ENCODE measurements at regions not wholly inside any gene's neighbourhood (a gene's known extent, or its start where the extent isn't known, plus 50 kb on each side); places are given as distances from the start of the nearest gene placed in this dataset.
"Not testable (repeated sequence)": the region's sequence is repeated elsewhere in the genome, so short reads cannot be mapped to it uniquely, and the experiment has no call there.

DNA sequence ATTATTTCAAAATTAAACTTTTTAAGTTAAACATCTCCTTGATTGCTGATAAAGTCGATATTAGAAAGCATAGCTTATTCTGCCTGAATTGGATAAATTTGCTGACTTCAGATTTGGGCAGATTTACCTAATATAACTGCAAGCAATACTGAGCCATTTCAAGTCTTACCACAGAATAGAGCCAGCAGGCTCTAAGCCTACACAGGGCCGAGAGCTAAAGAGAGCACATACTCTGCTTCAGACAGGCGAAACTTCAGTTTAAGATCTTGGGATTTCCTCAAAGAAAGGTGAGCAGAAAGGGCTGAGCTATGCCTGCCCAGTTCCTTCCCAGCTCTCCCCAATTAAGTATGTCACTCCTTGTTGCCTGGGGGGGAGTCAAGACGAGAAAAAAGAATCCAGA is 240.6 kb upstream of the NOCT start:
- 78 to 80% methylated on average over 1 to 4 of the region's 4 CpGs for WGBS, 2 experiments (ENCODE audit: insufficient coverage in 2 of 2)
- H3K4me1 ChIP-seq (ENCODE audit: control insufficient read depth, insufficient read depth, low read length, poor library complexity, severe bottlenecking): no peaks in the 10 kb centered on the region
- H3K36me3 ChIP-seq (ENCODE audit: control insufficient read depth, insufficient read depth, low read length): no peaks in the 10 kb centered on the region
- no peak overlapping the region for H3K27ac ChIP-seq (ENCODE audit: low read depth, low read length, severe bottlenecking)
- H3K9me3 ChIP-seq (ENCODE audit: control insufficient read depth, low read length): no peaks in the 10 kb centered on the region
- no peak overlapping the region for H3K4me3 ChIP-seq (ENCODE audit: extremely low read depth, insufficient read depth, low read length, poor library complexity, severe bottlenecking)

DNA sequence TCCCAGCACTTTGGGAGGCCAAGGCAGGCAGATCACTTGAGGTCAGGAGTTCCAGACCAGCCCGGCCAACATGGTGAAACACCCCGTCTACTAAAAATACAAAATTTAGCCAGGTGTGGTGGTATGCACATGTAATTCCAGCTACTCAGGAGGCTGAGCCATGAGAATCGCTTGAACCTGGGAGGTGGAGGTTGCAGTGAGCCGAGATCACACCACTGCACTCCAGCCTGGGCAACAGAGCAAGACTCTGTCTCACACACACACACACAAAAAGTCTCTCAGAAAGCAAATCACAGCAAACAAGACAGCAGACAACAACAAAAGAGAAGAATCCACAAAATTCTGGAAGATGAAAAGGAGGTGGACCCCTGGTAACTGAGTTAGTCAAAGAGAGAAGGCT is 241.5 kb upstream of the NOCT start:
- not testable (repeated sequence) for H3K4me3 ChIP-seq (ENCODE audit: extremely low read depth, insufficient read depth, low read length, poor library complexity, severe bottlenecking); H3K9me3 ChIP-seq (ENCODE audit: control insufficient read depth, low read length); H3K4me1 ChIP-seq (ENCODE audit: control insufficient read depth, insufficient read depth, low read length, poor library complexity, severe bottlenecking); H3K36me3 ChIP-seq (ENCODE audit: control insufficient read depth, insufficient read depth, low read length); H3K27ac ChIP-seq (ENCODE audit: low read depth, low read length, severe bottlenecking)
- WGBS, 2 experiments (ENCODE audit: insufficient coverage in 2 of 2): 94% methylated on average over 3 of the region's 4 CpGs; no CpG with 5 or more reads in 1 of the 2 experiments

DNA sequence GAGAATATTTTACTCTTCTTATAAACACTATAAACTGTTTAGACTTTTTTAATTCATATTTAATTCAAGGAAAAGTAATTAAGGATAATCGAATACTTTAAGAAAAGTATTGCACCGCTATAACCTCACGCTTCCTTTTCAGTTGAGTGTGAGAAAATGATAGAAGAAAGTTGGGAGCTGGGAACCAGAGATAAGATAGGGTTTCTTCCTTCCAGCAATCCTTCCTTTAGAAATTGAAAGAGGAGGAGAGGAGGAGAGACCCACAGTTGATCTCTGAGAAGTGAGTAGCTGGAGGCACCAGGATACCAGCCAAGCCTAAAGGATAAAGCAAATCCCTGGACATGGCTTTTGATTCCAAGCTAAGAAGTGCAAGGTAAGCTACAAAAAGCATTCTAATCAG is 242.3 kb upstream of the NOCT start:
- WGBS, 2 experiments (ENCODE audit: insufficient coverage in 2 of 2): 100% methylated on average over 1 of the region's 3 CpGs
- H3K9me3 ChIP-seq (ENCODE audit: control insufficient read depth, low read length): no peaks in the 10 kb centered on the region
- no peak overlapping the region for H3K4me3 ChIP-seq (ENCODE audit: extremely low read depth, insufficient read depth, low read length, poor library complexity, severe bottlenecking)
- no peaks in the 10 kb centered on the region for H3K36me3 ChIP-seq (ENCODE audit: control insufficient read depth, insufficient read depth, low read length)
- H3K4me1 ChIP-seq (ENCODE audit: control insufficient read depth, insufficient read depth, low read length, poor library complexity, severe bottlenecking): no peaks in the 10 kb centered on the region
- H3K27ac ChIP-seq (ENCODE audit: low read depth, low read length, severe bottlenecking): no peak overlapping the region

DNA sequence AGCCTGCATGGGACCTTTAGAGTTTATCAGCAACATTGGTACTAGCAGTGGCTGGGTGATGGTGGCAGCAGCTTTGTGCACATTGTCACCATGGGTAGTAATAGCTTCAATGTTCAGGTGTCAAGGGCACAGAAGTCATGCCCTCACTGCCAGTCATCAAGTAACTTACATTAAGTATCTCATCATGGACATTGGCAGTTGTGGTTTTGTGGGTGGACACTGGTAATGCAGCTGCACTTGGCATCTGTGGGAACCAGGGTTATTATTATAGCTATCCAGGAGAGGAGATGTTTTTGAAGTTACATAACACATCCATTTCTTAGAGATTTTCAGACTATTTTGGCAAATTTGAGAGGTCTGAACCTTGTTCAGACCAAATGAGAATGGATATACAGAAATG is 243.2 kb upstream of the NOCT start:
- H3K27ac ChIP-seq (ENCODE audit: low read depth, low read length, severe bottlenecking): no peak overlapping the region
- H3K36me3 ChIP-seq (ENCODE audit: control insufficient read depth, insufficient read depth, low read length): no peaks in the 10 kb centered on the region
- no peaks in the 10 kb centered on the region for H3K4me1 ChIP-seq (ENCODE audit: control insufficient read depth, insufficient read depth, low read length, poor library complexity, severe bottlenecking)
- no peaks in the 10 kb centered on the region for H3K9me3 ChIP-seq (ENCODE audit: control insufficient read depth, low read length)
- H3K4me3 ChIP-seq (ENCODE audit: extremely low read depth, insufficient read depth, low read length, poor library complexity, severe bottlenecking): no peak overlapping the region

DNA sequence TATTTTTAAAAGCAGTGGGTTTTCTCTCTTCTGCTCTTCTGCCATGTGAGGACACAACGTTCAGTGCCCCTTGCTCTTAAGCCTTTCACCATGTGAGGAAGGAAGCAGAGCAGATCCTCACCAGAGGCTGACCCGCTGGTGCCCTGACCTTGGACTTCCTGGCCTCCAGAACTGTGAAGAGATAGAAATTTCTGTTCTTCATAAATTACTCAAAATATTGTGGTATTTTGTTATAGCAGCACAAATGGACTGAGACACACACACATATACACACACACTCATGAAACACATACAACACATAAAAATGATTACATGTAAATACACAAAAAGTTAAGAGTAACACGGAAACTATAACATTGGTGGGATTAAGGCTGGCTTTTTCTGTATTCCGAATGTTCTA is 244.8 kb upstream of the NOCT start:
- 80 to 84% methylated on average over 1 to 2 of the region's 4 CpGs for WGBS, 2 experiments (ENCODE audit: insufficient coverage in 2 of 2)

DNA sequence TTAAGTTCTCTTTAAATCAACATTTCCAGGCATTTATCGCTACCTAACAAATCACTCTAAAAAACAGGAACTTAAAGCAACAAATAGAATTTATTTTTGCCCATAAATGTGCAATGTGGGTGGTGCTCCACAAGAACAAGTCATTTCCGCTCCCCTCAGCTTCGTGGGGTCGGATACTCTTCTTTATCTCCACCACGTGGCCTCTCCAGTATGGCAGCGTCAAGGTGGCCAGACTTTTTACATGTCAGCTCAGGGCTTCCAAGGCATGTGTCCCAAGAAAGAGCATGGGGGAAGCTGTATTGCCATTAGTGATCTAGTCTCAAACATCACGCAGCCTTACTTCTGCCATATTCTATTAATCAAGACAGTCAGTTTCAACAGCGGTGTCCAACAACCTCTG is 249.2 kb upstream of the NOCT start:
- H3K9me3 ChIP-seq (ENCODE audit: control insufficient read depth, low read length): no peaks in the 10 kb centered on the region
- H3K4me1 ChIP-seq (ENCODE audit: control insufficient read depth, insufficient read depth, low read length, poor library complexity, severe bottlenecking): no peaks in the 10 kb centered on the region
- H3K36me3 ChIP-seq (ENCODE audit: control insufficient read depth, insufficient read depth, low read length): no peaks in the 10 kb centered on the region
- H3K27ac ChIP-seq (ENCODE audit: low read depth, low read length, severe bottlenecking): no peak overlapping the region
- H3K4me3 ChIP-seq (ENCODE audit: extremely low read depth, insufficient read depth, low read length, poor library complexity, severe bottlenecking): no peak overlapping the region
- 95 to 100% methylated on average over 4 to 6 of the region's 8 CpGs for WGBS, 2 experiments (ENCODE audit: insufficient coverage in 2 of 2)

More for the DNA sequence above, 244.8 kb upstream of the NOCT start:
- H3K9me3 ChIP-seq (ENCODE audit: control insufficient read depth, low read length): no peaks in the 10 kb centered on the region
- H3K4me1 ChIP-seq (ENCODE audit: control insufficient read depth, insufficient read depth, low read length, poor library complexity, severe bottlenecking): no peaks in the 10 kb centered on the region
- H3K4me3 ChIP-seq (ENCODE audit: extremely low read depth, insufficient read depth, low read length, poor library complexity, severe bottlenecking): no peak overlapping the region
- no peak overlapping the region for H3K27ac ChIP-seq (ENCODE audit: low read depth, low read length, severe bottlenecking)
- no peaks in the 10 kb centered on the region for H3K36me3 ChIP-seq (ENCODE audit: control insufficient read depth, insufficient read depth, low read length)

DNA sequence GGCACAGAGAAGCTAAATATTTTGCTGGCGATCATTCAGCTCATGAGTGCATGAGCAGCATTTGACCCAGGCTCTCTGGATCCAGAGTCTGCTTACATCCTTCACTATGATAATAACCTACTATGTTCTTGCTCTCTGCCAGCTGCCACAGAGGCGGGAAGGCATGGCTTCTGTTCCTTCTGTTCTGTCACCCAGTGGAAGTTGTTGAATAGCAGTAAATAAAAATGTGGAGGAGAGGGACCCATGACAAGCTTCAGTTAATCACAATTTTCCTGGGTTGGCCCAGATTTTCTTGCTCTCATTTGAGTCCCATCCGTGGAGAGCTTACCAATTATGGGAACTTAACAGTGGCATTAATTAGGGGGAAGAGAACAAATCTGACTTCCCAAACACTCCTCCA is 250.1 kb upstream of the NOCT start:
- H3K9me3 ChIP-seq (ENCODE audit: control insufficient read depth, low read length): no peaks in the 10 kb centered on the region
- 80 to 96% methylated on average over 1 to 2 of the region's 3 CpGs for WGBS, 2 experiments (ENCODE audit: insufficient coverage in 2 of 2)
- H3K27ac ChIP-seq (ENCODE audit: low read depth, low read length, severe bottlenecking): no peak overlapping the region
- no peaks in the 10 kb centered on the region for H3K4me1 ChIP-seq (ENCODE audit: control insufficient read depth, insufficient read depth, low read length, poor library complexity, severe bottlenecking)
- H3K36me3 ChIP-seq (ENCODE audit: control insufficient read depth, insufficient read depth, low read length): no peaks in the 10 kb centered on the region
- no peak overlapping the region for H3K4me3 ChIP-seq (ENCODE audit: extremely low read depth, insufficient read depth, low read length, poor library complexity, severe bottlenecking)

DNA sequence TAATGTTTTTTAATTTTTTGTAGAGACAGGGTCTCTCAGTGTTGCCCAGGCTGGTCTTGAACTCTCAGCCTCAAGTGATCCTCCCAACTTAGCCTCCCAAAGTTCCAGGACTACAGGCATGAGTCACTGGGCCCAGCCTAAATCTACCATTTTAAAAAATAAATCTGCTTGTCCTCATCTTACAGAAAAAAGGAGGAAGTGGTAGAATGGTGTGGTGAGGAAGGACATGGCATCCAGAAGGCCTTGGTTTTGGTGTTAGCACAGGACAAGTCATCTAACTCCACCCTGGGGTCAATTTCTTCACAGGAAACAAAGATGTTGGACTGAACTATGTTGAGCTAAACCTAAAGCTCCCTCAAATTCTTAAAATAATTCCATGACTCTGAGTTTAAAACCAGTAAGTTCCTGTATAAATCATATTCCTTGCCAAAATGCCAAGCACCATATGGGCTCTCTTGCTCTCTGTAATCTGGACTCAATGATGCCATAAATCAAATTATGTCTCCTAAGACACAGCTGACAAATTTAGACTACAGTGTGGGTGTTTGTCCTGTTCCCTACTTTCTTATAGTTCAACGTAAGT is 253.9 kb upstream of the NOCT start:
- 80 to 88% methylated on average over 1 of the region's 1 CpG for WGBS, 2 experiments (ENCODE audit: insufficient coverage in 2 of 2)
- no peak overlapping the region for H3K27ac ChIP-seq (ENCODE audit: low read depth, low read length, severe bottlenecking)
- no peaks in the 10 kb centered on the region for H3K4me1 ChIP-seq (ENCODE audit: control insufficient read depth, insufficient read depth, low read length, poor library complexity, severe bottlenecking)
- H3K4me3 ChIP-seq (ENCODE audit: extremely low read depth, insufficient read depth, low read length, poor library complexity, severe bottlenecking): no peak overlapping the region
- H3K36me3 ChIP-seq (ENCODE audit: control insufficient read depth, insufficient read depth, low read length): no peaks in the 10 kb centered on the region
- no peaks in the 10 kb centered on the region for H3K9me3 ChIP-seq (ENCODE audit: control insufficient read depth, low read length)

DNA sequence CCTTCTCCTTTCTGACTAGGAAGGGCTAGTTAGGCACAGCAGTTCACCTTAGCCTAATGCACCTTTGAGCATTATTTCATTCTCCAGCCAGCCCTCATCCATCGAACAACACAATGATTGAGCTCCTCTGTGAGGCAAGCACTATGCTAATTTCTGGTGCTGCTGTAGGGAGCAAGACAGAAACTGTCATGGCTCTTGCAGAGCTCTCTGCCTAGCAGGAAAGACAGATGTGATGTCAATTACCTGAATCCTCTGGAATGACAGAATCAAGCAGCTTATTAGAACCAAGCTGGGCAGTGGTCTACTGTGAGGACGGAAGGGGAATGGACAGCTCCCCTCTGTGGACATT is 256.1 kb upstream of the NOCT start:
- no peaks in the 10 kb centered on the region for H3K9me3 ChIP-seq (ENCODE audit: control insufficient read depth, low read length)
- no peaks in the 10 kb centered on the region for H3K4me1 ChIP-seq (ENCODE audit: control insufficient read depth, insufficient read depth, low read length, poor library complexity, severe bottlenecking)
- H3K36me3 ChIP-seq (ENCODE audit: control insufficient read depth, insufficient read depth, low read length): no peaks in the 10 kb centered on the region
- H3K4me3 ChIP-seq (ENCODE audit: extremely low read depth, insufficient read depth, low read length, poor library complexity, severe bottlenecking): no peak overlapping the region
- WGBS, 2 experiments (ENCODE audit: insufficient coverage in 2 of 2): 71% methylated on average over 1 of the region's 2 CpGs; no CpG with 5 or more reads in 1 of the 2 experiments
- no peak overlapping the region for H3K27ac ChIP-seq (ENCODE audit: low read depth, low read length, severe bottlenecking)

DNA sequence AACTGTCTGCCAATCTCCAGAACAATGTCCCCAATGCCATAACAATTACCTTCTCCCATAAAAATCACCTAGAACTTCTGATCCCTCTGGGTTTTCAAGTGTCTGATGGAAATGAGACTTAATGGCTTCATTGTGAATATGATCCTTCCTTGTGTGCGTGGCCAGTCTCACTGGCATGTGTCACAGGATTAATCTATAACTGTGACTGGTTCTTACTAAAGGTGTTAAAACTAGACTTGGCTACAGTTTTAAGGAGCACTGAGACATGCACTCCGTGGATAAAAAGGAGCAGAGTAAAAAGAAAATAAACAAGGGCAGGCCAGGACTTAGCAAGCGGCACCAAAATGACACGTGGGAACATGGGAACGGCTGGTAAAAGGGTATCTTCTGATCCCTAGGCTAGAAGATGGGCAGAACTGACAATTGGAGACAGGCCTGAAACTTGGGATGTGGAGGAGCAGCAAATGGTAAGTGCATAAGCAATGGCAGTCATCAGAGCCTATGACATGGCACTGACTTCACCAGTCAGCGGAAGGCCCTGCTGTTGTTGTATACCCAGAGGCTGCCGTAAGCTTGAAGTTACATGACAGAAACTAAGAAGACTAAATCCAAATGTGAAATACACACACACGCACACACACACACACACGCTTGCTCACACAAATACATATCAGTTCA is 256.6 kb upstream of the NOCT start:
- Histone ChIP-seq H3K36me3 (ENCODE audit: control insufficient read depth, insufficient read depth, low read length) (no peaks in the 10 kb centered on the region), H3K4me3 (ENCODE audit: extremely low read depth, insufficient read depth, low read length, poor library complexity, severe bottlenecking) (no peak overlapping the region), H3K27ac (ENCODE audit: low read depth, low read length, severe bottlenecking) (no peak overlapping the region), H3K4me1 (ENCODE audit: control insufficient read depth, insufficient read depth, low read length, poor library complexity, severe bottlenecking) (no peaks in the 10 kb centered on the region), H3K9me3 (ENCODE audit: control insufficient read depth, low read length) (no peaks in the 10 kb centered on the region)
- 90 to 93% methylated on average over 8 to 9 of the region's 9 CpGs for WGBS, 2 experiments (ENCODE audit: insufficient coverage in 2 of 2)

DNA sequence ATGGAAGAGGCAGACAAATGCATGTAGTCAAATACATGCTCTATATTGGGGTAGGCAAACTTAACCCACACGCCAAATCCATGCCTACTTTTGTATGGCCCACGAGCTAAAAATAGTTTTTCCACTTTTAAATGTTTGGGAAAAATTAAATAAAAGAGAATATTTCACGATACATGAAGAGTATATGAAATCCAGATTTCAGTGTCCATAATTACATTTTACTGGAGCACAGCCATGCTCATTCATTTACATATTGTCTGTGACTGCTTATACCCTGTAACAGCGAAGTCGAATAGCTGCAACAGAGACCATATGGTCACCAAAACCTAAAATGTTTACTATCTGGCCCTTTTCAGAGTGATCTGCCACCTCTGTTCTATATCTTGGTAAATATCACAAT is 257.4 kb upstream of the NOCT start:
- Histone ChIP-seq H3K9me3 (ENCODE audit: control insufficient read depth, low read length) (peaks cover 2% of the 10 kb centered on the region), H3K4me1 (ENCODE audit: control insufficient read depth, insufficient read depth, low read length, poor library complexity, severe bottlenecking) (no peaks in the 10 kb centered on the region), H3K36me3 (ENCODE audit: control insufficient read depth, insufficient read depth, low read length) (no peaks in the 10 kb centered on the region), H3K27ac (ENCODE audit: low read depth, low read length, severe bottlenecking) (no peak overlapping the region), H3K4me3 (ENCODE audit: extremely low read depth, insufficient read depth, low read length, poor library complexity, severe bottlenecking) (no peak overlapping the region)
- 91 to 100% methylated on average over 1 to 2 of the region's 5 CpGs for WGBS, 2 experiments (ENCODE audit: insufficient coverage in 2 of 2)
